ENCODE measurements at regions not wholly inside any gene's neighbourhood (a gene's known extent, or its start where the extent isn't known, plus 50 kb on each side); places are given as distances from the start of the nearest gene placed in this dataset.
A peak's percentile ranks its signal among the peaks of the same experiment; 100 is the strongest.
"Not testable (repeated sequence)": the region's sequence is repeated elsewhere in the genome, so short reads cannot be mapped to it uniquely, and the experiment has no call there.

GRCh38 chr4:155445306-155445705 is 68.5 kb upstream of the MAP9 start:
- DNase-seq (ENCODE audit: low read depth), result no peak
- no peak overlapping the region for H3K4me3 ChIP-seq (ENCODE audit: low read length)
- TF ChIP-seq CTCF (conservative IDR thresholded peaks at IDR 0.05; ENCODE audit: low read depth, low read length), result no peak

GRCh38 chr4:155444721-155445120 is 68.0 kb upstream of the MAP9 start:
- no peak for TF ChIP-seq CTCF (conservative IDR thresholded peaks at IDR 0.05; ENCODE audit: low read depth, low read length)
- H3K4me3 ChIP-seq (ENCODE audit: low read length), result no peak overlapping the region
- no peak for DNase-seq (ENCODE audit: low read depth)

GRCh38 chr4:155442267-155443105 is 65.7 kb upstream of the MAP9 start:
- peak; percentile 10 for DNase-seq (ENCODE audit: low read depth)
- peak; percentile 98 for TF ChIP-seq CTCF (conservative IDR thresholded peaks at IDR 0.05; ENCODE audit: low read depth, low read length)

GRCh38 chr4:155441475-155441874 is 64.7 kb upstream of the MAP9 start:
- no peak overlapping the region for H3K4me3 ChIP-seq (ENCODE audit: low read length)
- no peak for DNase-seq (ENCODE audit: low read depth)
- no peak for TF ChIP-seq CTCF (conservative IDR thresholded peaks at IDR 0.05; ENCODE audit: low read depth, low read length)

More at GRCh38 chr4:155442267-155443105, 65.7 kb upstream of the MAP9 start:
- H3K4me3 ChIP-seq (ENCODE audit: low read length), result no peak overlapping the region

GRCh38 chr4:155439760-155440159 is 63.0 kb upstream of the MAP9 start:
- DNase-seq (ENCODE audit: low read depth); H3K4me3 ChIP-seq (ENCODE audit: low read length): not testable (repeated sequence)

DNA sequence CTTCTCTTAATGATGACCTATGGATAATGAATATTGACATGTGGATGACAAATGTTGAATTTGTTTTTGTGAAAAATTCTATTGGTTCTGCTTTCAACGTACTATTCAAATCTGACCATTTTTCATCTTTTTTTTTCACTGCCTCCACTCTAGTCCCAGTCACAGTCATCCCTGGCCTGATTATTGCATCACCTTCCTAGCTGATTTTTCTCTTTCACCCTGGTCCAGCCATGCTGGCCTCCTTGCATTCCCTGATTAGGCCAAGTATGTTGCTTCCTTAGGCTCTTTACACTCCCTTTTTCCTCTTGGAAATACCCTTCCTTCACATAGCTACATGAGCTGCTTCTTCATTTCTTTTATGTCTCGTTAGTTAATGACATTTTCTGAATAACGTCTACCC is 58.1 kb upstream of the MAP9 start:
- no peak for TF ChIP-seq CTCF (conservative IDR thresholded peaks at IDR 0.05; ENCODE audit: low read depth, low read length)
- H3K4me3 ChIP-seq (ENCODE audit: low read length), result no peak overlapping the region
- DNase-seq (ENCODE audit: low read depth), result no peak

DNA sequence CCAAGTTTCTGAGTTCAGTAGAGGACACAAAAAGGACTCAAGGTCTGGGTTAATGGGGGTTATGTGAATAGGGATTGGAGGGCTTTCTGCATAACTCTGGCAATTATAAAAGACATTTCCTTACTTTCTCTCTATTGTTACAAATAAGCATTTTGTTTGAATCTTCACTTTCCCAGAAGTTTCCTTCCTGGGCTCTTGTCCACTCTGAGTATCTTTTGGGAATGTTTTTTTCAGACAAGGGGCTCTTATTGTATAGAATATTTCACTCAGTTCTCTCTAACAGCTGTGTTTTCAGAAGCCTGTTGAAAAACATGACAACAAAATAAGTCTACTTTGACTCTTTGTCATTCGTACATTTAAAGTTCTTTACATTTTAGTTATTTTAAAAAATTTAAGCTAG is 57.6 kb upstream of the MAP9 start:
- DNase-seq (ENCODE audit: low read depth), result no peak

More for the DNA sequence above, 57.6 kb upstream of the MAP9 start:
- no peak for TF ChIP-seq CTCF (conservative IDR thresholded peaks at IDR 0.05; ENCODE audit: low read depth, low read length)
- H3K4me3 ChIP-seq (ENCODE audit: low read length), result no peak overlapping the region

All from retinal pigment epithelial cell (primary cell).